Liver (tissue), 3 donors: ENCODE measurements at regions not wholly inside any gene's neighbourhood (a gene's known extent, or its start where the extent isn't known, plus 50 kb on each side); places are given as distances from the start of the nearest gene placed in this dataset.

Source experiments
- RAD21 ChIP-seq, 2 donors: IDR thresholded peaks; 2 replicates each; pipeline ENCODE4 v1.6.1; 2016; ENCODE audit warnings: antibody characterized with exemption in 2 of 2, mild to moderate bottlenecking in 2 of 2
- YY1 ChIP-seq: IDR thresholded peaks from 2 replicates; pipeline ENCODE4 v1.6.1; 2016; ENCODE audit warnings: antibody characterized with exemption, mild to moderate bottlenecking
- TF ChIP-seq, protein P1 (sequence below): fragments of 150-350 bp; IDR thresholded peaks from 2 replicates; pipeline ENCODE4 v1.5.1; 2017; ENCODE audit warnings: improper control_type of control experiment, low read depth, low read length; ENCODE audit not compliant: missing input control
- donor health status: healthy.
- donor health status: healthy.

DNA sequence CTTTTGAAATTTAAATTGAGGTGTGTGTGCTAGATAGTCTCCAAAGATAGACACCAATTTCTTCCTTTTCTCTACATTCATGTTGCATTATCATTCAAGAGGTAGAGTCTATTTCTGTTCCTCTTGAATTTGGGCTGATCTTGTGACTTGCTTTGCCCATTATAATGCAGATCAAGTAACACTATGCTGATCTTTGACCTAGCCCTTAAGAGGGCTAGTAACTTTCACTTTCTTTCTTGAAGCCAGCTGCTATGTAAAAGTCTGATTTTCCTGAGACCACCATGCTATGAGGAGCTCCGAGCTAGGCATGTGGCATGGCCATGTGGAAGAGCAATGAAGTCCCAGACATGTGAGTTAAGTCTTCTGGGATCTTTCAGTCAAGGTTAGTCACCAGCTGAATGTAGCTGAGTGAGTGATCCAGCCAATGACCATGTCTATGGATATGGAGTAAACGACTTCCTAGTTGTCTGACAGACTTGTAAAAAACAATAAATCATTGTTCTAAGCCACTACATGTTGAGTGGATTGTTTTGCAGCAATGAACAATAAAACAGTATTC, 189.4 kb upstream of the CWC22 start:
- TF ChIP-seq, protein P1, sequence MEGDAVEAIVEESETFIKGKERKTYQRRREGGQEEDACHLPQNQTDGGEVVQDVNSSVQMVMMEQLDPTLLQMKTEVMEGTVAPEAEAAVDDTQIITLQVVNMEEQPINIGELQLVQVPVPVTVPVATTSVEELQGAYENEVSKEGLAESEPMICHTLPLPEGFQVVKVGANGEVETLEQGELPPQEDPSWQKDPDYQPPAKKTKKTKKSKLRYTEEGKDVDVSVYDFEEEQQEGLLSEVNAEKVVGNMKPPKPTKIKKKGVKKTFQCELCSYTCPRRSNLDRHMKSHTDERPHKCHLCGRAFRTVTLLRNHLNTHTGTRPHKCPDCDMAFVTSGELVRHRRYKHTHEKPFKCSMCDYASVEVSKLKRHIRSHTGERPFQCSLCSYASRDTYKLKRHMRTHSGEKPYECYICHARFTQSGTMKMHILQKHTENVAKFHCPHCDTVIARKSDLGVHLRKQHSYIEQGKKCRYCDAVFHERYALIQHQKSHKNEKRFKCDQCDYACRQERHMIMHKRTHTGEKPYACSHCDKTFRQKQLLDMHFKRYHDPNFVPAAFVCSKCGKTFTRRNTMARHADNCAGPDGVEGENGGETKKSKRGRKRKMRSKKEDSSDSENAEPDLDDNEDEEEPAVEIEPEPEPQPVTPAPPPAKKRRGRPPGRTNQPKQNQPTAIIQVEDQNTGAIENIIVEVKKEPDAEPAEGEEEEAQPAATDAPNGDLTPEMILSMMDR: no peak
- TF ChIP-seq YY1: no peak
- TF ChIP-seq RAD21 (IDR thresholded peaks at IDR 0.05): no peak
